Posterior vena cava (tissue), 2 donors: ENCODE measurements at regions not wholly inside any gene's neighbourhood (a gene's known extent, or its start where the extent isn't known, plus 50 kb on each side); places are given as distances from the start of the nearest gene placed in this dataset.
A peak's percentile ranks its signal among the peaks of the same experiment; 100 is the strongest.

Experiments used
- DNase-seq: peaks from one replicate; pipeline ENCODE4 v3.0.0-alpha.2; 2020; ENCODE audit warnings: low spot score
- intact Hi-C, 2 donors: fragments of 100-400 bp; cut with DNase I; formaldehyde crosslinking; loops; one replicate each; pipeline versions ENCODE4 v1.14.1 to v1.14.2; 2022 to 2023
- donor health status: DM: yes; HTN: yes; CAD: no.
- donor health status: DM: yes; HTN: yes; CAD: no.

DNA sequence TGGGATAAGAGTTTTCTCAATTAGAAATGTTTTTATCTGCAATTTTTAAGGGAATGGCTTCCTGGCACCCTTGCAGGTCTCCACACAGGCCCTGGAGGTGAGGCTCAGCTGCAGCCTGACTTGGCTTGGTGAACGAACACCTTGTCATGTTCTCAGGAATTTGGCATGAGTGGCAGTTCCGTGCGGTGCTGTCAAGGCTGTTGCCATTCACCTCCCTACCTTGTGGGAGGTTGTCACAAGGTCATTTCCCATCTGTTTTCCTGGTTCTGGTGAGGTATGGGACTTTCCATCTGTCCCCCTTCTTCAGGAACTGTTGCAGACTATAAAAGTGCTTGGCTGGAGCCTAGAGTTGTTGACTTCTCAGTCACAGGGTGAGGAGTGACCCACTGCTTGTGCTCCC is 82.9 kb downstream of the ELOVL4 start:
- DNase-seq: no peak
- intact Hi-C loops: no loop called here

DNA sequence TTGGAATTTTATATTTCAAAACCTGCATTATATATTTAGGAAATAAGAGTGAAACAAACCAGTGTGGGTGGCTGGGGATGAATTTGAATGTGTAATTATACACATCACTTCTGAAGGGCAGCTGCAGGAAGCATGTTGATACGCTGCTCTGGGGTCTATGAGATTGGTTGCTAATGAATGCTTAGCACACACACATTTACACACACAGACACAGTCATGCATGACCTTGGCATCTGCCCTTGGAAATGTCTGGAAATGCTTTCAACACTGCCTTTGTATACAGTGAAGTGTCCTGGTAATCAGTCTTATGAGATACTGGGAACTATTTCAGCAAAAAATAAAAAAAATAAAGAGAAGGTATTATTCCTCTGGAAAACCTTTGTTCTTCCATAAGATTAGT is 83.4 kb downstream of the ELOVL4 start:
- DNase-seq: no peak
- intact Hi-C loops: no loop called here

DNA sequence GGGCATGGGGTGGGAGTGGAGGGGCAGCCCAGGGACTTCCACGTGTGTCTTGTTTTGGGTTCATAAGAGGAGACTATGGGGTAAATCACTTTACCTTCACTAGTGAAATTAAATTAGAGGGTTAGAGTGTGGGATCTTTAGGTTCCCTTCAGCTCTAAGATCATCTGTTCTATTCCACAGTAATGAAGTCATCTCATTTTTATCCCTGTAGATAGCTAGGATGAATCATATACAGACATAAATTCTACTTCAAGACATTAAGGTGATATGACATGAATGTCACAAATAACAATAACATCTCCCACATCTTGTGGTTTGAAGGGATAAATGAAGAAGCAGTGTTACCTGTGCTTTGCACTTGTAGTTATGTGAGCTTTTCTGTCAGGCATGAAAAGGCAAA is 83.8 kb downstream of the ELOVL4 start:
- intact Hi-C loops: no loop called here
- no peak for DNase-seq

DNA sequence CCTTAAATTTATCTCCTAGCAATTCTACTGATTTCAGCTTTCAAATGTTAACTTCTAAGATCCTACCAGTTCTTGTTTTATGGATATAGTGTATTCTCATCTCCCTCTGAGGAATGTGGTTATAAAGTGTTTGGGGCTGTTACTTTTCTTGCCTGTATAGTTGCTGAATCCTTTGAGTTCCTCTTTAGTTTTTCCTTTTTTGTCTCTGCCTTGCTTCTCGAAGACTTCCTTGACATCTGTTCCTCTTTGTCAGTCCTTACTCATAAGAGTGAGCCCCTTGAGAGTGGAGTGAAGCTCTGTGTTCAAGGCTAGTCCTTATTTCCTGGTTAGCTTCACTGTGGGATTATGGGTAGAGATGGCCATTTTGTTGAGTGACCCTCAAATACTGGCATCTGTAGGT is 84.6 kb downstream of the ELOVL4 start:
- intact Hi-C loops: no loop called here
- DNase-seq: no peak

DNA sequence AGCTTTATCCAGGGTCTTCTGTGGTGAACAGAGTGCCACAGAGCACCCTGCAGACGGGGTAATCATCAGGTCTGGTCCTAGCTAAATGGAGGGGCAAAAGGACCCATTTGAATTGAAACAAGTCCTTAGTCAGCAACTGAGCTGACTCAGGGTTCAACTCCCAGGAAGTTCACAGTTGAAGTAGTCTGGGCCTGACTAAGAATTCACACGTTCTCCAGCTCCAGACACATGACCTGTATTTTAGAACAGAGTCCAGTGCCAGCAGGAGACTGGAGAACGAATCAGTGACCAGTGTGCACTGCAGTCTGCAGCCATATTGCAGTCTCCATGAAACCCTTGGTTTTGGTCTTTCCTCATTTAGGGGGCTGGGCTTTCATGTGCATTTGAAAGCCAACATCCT is 85.2 kb downstream of the ELOVL4 start:
- no peak for DNase-seq
- intact Hi-C loops: no loop called here

DNA sequence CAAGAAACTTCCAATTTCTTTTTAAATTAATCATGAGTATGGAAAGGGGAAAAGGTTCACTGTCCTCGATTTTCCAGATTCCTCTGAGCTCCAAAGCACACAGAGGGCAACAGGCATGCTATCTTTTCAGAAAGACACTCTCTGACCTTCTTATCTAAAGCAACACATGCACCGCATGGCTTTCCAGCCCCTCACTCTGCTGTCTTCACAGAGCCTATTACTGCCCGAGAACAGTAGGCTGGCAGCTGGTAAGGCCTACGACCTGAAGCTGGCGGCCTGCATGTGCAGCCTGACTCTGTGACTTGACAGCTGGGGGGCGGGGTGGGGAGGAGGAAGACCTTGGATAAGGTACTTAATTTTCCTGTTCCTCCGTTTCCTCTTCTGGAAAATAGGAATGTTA is 86.3 kb downstream of the ELOVL4 start:
- intact Hi-C loops: no loop called here
- DNase-seq: no peak

DNA sequence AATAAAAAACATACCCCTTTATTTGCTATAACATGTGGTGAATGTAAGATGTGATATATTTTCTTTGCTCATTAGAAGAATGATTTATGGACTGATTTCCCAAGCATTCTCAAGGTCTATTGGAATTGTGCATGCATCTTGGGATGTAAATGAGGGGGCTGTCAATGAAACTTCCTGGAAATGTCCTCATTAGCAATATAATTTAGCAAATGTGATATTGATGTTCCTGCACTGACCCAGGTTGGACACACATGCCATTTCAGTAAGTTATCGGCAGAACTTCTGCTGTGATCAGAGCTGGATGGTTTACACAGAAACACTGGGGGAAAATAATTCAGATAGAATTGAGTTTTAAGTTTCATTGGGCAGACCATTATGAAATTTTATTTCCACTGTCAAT is 99.9 kb downstream of the ELOVL4 start:
- no peak for DNase-seq
- intact Hi-C loops: no loop called here

DNA sequence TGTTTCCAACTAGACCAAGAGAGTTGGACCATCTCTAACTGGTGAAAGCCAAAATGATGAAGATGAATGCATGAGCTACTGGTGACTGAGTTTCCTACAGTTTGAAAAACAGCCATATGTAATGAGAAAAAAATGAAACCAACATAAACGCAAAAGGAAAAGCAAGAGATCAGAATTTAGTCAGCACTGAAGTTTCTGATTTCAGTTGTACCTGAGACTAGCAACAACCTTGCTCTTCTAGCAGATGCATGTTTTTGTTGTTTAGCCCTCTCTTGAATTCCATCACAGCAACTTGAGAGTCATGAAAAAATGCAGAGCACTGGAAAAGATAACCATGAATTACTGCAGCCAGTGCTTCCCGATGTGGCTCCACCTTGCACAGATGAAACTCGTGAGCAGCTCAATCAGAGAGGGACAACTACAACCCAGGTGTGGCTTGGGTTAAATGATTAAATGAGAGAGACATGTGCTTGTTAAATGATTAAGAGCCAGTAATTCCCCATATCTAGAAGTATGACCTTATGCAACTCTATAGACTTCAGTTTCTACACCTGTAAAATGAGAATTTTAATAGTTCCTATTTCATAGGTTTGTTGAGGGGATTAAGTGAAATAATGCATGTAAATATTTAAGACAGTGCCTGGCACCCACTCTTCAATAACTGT is 104.8 kb downstream of the ELOVL4 start:
- no peak for DNase-seq
- intact Hi-C loops: no loop called here

DNA sequence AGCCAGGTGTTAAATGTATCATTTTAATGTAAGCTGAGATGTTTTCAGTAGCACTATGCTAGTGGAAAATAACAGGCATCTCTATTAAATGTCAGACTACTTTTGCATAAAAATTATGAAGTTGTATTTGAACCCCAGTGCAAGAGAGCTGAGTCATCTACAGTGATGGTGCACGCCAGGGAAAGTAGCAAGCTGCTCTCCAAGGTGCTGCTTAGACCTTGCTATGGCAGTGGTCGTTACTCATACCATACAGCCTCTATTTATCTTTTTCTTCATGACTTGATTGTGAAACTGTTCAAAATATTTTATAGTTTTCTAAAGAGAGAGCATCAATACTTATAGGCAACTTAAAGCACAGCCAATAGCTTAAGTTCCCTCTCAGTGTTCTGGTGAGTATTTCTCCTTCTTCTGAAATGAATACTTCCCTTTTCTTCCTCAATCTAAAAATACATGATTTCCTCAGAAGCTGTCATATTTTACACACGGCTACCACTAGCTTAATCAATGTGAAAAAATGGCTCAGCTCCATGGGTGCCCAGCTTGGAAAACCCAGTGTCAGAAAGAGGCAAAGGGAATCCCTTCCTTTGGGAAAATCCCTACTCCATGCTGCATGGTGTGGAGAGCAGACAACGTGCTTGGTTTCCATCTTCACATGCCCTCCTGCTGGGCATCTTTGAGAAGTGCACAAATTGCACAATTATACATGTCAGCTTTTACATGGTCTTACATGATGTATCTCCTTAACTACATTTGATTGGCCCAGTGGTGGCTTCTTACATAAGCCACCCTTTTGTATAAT is 105.6 kb downstream of the ELOVL4 start:
- DNase-seq: no peak
- intact Hi-C loops: no loop called here

DNA sequence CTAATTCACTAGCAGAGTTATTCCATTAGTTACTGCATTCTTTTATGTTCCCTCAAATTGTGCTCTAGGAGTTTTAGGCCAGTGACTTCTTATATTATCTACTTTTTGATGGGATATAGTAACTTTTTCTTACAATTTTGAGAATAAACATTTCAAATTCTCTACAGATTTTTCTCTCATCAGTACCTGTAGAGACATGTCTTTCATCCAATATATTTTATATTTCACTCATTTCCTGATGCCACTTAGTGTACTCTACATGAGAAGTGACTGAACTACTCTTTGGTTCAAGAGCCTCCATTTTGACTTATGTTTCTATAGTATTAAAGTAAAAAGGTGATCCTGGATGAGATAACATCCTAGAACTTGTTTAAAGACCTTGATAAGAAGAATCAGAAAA is 108.5 kb downstream of the ELOVL4 start:
- no peak for DNase-seq
- intact Hi-C loops: no loop called here

DNA sequence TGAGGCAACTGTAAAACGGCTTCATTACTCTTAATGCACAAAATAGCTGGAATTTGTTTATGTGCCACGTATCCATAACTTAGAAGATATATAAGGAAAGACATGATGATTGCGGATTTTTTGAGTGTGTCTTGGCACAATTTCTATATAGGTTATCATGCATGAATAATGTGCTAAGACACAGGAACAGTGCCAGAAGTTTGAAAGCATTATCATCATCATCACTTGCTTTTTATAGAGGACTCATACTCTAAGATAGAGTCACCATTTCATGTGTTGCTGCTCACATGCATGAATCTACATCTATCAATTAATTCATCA is 113.4 kb downstream of the ELOVL4 start:
- intact Hi-C loops: no loop called here
- DNase-seq: no peak

DNA sequence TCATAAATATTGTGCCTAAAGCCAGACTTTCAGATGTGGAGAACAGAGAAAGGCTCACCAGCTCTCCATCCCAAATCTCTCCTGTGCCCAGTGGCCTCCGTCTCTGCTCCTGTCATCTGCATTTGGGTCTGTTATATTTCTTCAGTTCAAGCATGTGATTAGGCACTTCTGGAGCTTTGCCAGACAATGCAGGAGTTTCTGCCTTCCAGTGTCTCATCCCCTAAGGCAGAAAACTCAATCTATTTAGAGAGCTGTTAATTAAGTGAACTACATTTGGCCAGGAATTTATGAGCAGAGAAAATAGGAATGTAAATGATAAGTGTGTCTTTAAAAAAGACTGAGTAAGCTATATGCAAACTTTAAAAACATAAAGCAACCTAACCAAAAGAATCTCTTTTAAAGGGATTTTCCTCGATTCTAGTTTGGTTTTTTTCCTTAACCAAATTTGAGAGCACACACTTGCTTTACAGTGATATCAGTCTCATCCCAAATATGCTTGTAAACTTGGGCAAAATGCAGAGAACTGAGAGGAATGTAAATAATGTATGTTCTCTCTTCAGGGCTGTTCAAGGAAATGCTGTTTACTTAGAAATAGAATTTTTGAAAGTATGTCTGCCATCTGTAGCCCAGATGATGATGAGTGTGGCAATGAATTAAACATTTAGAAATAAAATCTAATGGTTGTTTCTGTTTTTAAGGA is 113.9 kb downstream of the ELOVL4 start:
- DNase-seq: no peak
- intact Hi-C loops: no loop called here

DNA sequence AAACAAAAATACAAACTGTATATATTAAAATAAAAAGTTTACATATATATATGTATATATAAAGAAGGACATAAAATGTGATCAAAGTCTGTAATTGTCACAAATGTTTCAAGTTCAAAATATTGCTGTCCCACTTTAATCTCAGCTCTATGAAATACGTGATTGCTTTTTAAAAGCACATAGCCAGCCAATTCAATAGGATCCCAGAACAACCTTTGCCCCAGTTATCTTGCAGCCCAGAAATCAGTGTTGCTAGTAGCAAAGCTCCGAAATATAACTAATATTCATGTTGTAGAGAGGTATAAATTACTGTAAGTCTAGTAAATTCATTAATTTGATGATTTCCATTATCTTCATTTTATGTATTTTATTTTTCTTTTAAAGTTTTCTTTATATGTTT is 114.6 kb downstream of the ELOVL4 start:
- no peak for DNase-seq
- intact Hi-C loops: no loop called here

DNA sequence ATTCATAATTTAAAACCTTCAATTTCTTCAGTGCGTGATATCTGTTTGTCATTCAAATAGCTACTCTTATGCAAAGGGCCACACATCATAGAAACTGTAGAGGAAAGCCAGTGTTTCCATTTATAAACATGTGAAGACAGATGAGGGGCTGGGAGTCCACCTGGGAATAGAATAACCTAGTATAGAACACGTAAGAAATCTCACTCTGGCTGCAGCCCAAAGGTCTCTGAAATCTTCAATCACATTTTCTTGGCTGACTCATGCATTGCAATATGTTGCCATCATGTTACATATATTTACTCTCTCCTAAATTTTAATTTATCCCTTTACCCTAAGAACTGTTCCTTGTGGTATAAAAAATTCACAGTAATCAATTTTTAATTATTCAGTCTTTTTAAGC is 123.2 kb downstream of the ELOVL4 start:
- no peak for DNase-seq
- intact Hi-C loops: no loop called here

DNA sequence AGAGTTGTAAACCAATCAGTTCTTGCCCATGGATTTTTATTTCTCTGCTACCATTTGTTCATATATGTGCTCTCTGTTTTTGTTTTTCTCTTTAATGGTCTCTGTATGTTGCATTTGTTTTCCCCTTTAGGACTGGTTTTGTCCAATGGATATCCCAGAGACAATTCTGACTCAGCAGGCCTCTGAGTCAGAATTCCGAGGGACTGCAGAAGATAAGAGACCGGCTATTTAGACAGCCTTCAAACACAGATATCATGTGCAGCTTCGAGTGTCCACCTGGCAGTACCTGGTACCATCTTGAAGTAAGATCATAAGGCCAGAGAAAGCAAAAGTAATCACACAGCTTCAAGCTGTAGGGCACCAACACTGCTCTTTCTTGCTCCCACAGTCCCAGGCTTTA is 125.5 kb downstream of the ELOVL4 start:
- DNase-seq: no peak
- intact Hi-C loops: no loop called here

DNA sequence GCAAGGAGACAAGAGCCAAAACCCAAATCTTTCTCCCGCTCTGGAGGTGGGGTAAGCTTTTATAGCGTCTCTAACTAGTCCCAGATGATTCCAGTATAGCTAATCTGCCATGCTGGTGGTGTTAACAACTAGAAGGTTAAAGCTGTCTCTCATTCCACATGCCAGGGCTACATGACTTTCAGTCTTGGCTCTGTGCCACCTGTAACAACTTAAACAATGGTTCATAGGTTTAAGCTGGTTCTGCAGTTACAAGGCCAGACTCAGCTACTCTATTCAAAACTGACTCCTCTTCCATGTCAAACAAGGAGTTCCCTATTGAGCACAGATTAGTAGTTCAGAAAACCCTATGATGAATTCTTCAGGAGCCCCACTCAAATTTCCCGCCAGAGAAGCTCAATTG is 128.9 kb downstream of the ELOVL4 start:
- no peak for DNase-seq
- intact Hi-C loops: no loop called here

DNA sequence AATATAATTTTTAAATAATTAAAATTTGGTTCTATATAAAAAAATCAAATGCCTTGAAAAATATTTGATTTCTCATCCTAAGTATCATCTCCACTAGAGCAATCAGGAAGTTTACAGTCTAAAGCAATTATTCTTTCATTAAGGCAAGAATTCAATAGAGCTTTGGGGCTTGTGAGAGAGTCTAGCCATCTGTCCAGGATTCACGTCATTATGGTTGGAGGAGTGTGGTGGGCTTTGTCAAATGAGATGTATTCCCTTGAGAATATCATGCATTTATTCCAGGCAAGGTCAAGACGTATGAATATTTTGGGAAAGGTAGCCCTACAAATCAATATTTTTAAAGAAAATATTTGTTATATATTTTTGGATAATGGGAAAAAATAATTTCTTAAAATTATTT is 132.4 kb downstream of the ELOVL4 start:
- DNase-seq: no peak
- intact Hi-C loops: no loop called here

DNA sequence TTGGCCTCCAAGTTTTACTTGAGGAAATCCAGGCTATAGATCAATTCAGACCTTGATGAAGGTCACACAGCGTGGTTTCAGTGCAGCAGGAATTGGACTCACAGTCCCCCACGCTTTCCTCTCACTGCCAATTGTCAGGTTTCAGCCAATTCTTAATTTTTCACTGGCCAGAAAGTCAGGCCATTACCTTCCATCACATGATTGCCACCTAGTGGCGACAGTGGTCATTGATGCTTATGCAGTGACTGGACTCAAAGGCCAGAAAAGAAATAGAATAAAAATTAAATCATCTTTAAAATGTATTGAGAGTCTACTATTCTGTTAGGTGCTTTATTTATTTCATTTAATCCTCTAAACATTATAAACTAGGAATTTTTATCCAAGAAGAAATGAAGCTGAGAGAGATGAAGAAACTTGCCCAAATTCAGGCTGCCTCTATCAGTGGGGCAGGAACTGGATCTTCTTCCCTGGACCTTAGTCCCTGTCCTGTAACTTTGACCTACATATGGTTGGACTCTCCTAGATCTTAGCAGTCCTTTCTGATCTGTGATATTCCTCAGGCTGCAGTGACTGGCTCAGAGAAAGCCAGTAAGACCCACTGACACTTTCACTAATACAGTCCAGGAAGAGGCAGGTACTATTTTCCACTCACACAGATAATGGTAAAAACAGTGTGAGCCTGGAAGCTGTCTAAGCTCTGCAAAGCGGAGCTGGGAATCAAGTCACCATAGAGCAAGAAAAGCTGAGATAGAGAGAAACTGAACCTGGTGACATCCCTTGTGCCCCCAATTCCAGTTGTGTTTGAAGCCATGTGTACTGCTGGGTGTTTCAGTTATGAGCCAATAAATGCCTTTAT is 133.3 kb downstream of the ELOVL4 start:
- intact Hi-C loops: no loop called here
- peak; percentile 83 for DNase-seq

DNA sequence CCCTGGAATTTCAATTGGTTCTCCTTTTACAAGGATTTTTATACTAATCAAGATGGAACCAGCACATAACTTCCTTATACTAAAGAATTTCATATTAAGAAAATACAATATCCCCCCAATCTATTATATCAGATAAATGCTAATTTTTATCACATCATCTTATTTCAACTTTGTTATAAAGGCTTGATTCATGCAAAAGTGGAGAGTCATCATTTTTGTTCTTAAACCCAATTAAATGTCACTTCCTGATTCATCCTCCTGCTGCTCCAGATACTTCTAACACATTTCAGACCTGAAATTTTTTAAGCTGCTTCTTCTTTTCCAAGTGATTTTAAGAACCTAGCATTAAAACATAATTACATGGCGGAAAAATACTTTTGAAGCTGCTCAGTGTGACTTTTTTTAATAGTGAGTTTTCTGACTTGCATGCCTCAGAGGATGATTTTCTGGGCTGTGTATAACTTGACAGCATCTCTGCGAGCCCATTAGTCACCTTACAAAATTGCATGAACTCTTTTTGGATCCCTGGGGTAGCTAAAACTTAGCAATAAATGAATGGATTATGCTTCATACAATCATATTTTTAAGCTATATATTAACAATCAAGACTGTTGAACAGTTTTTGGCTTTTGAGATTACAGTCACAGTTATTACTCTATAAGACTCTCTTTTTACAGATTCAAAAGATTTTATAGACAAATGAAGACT is 134.1 kb downstream of the ELOVL4 start:
- no peak for DNase-seq
- intact Hi-C loops: no loop called here
